Esophagus muscularis mucosa (tissue), 4 donors: ENCODE measurements at regions not wholly inside any gene's neighbourhood (a gene's known extent, or its start where the extent isn't known, plus 50 kb on each side); places are given as distances from the start of the nearest gene placed in this dataset.

Experiments
- DNase-seq: peaks from one replicate; pipeline ENCODE4 v3.0.0-alpha.2; 2017; ENCODE audit errors: extremely low spot score
- H3K27ac ChIP-seq, 4 donors: fragments of 200-600 bp; sonication (generic); replicated peaks in 1 of 4; 1 replicate in 3 of 4; 2 replicates in 1 of 4; pipeline ENCODE4 v1.5.1; 2016 to 2019; ENCODE audit warnings: mild to moderate bottlenecking in 1 of 4
- H3K27me3 ChIP-seq, 4 donors: fragments of 200-600 bp; sonication (generic); one replicate each; pipeline versions ENCODE4 v1.5.1 to v1.6.0; 2016 to 2019
- H3K36me3 ChIP-seq, 4 donors: fragments of 200-600 bp; sonication (generic); one replicate each; pipeline ENCODE4 v1.5.1; 2016 to 2019
- H3K4me1 ChIP-seq, 4 donors: fragments of 200-600 bp; sonication (generic); one replicate each; pipeline ENCODE4 v1.5.1; 2016 to 2019
- H3K4me3 ChIP-seq, 4 donors: fragments of 200-600 bp; sonication (generic); 1 replicate in 2 of 4; 2 replicates in 2 of 4; pipeline ENCODE4 v1.5.1; 2016 to 2019; ENCODE audit warnings: mild to moderate bottlenecking in 4 of 4, moderate library complexity in 1 of 4
- H3K9me3 ChIP-seq, 4 donors: fragments of 200-600 bp; sonication (generic); 1 replicate in 3 of 4; 2 replicates in 1 of 4; pipeline ENCODE4 v1.5.1; 2016 to 2019
- CTCF ChIP-seq, 3 experiments: fragments of 200-600 bp in 2 of 3; fragments of 450-650 bp in 1 of 3; sonication (generic) in 2 of 3; IDR thresholded peaks; one replicate each; pipeline ENCODE4 v1.5.1; 2017 to 2019; ENCODE audit warnings: antibody characterized with exemption in 3 of 3, mild to moderate bottlenecking in 2 of 3, moderate library complexity in 1 of 3
- EP300 ChIP-seq: sonication (generic); formaldehyde crosslinking; IDR thresholded peaks from one replicate; pipeline ENCODE4 v1.6.1; 2017; ENCODE audit warnings: antibody characterized with exemption
- POLR2A ChIP-seq: fragments of 450-650 bp; IDR thresholded peaks from one replicate; pipeline ENCODE4 v1.6.1; 2017; ENCODE audit warnings: antibody characterized with exemption, moderate library complexity, mild to moderate bottlenecking, low read depth
- POLR2AphosphoS5 ChIP-seq, 2 donors: sonication (generic); formaldehyde crosslinking; IDR thresholded peaks; one replicate each; pipeline ENCODE4 v1.6.1; 2017; ENCODE audit warnings: antibody characterized with exemption in 2 of 2
- WGBS: methylation state at CpG from one replicate; pipeline ENCODE4 v1.1.5; 2018; 5-methylcytosine and 5-hydroxymethylcytosine counted together
- intact Hi-C: fragments of 100-400 bp; cut with DNase I; formaldehyde crosslinking; loops from one replicate; pipeline ENCODE4 v1.15.1; 2023

DNA sequence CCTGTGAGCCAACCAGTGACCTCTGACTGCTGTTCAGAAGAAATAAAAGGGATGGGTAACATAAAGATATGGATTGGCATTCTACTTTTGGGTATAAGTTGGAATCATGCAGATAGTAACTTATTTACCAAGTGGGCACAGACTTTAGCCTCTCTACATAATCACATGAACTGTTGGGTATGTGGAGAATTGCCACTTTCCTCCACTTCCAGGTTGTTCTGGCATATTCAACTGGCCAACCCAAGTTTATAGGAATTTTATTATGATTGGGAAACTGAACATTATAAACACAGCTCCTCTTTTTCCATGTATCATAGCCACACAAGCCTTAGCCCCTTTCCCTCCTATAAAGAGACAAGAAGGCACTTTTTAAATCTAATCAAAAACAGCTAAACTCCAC is 179.3 kb downstream of the RNF152 start:
- H3K27ac ChIP-seq, result no peak overlapping the region
- TF ChIP-seq POLR2A (no peak), EP300 (no peak), CTCF (IDR thresholded peaks at IDR 0.05) (no peak), POLR2AphosphoS5 (IDR thresholded peaks at IDR 0.05) (no peak)
- H3K27me3 ChIP-seq, result no peaks in the 10 kb centered on the region
- DNase-seq, result no peak
- intact Hi-C loops, result no loop called here
- no peaks in the 10 kb centered on the region for H3K36me3 ChIP-seq
- no peak overlapping the region for H3K4me3 ChIP-seq
- H3K9me3 ChIP-seq, result no peaks in the 10 kb centered on the region
- no peaks in the 10 kb centered on the region for H3K4me1 ChIP-seq

GRCh38 chr18:61710082-61710620 is 182.7 kb downstream of the RNF152 start:
- no peak for TF ChIP-seq EP300
- no peak for TF ChIP-seq POLR2A
- no peak for TF ChIP-seq CTCF (IDR thresholded peaks at IDR 0.05)
- TF ChIP-seq POLR2AphosphoS5 (IDR thresholded peaks at IDR 0.05), result no peak
- Histone ChIP-seq H3K4me3 (no peak overlapping the region), H3K4me1 (no peaks in the 10 kb centered on the region), H3K36me3 (no peaks in the 10 kb centered on the region), H3K9me3 (no peaks in the 10 kb centered on the region), H3K27ac (no peak overlapping the region), H3K27me3 (no peaks in the 10 kb centered on the region)
- WGBS, result 85% methylated on average over 1 of the region's 1 CpG
- no peak for DNase-seq
- intact Hi-C loops, result no loop called here

DNA sequence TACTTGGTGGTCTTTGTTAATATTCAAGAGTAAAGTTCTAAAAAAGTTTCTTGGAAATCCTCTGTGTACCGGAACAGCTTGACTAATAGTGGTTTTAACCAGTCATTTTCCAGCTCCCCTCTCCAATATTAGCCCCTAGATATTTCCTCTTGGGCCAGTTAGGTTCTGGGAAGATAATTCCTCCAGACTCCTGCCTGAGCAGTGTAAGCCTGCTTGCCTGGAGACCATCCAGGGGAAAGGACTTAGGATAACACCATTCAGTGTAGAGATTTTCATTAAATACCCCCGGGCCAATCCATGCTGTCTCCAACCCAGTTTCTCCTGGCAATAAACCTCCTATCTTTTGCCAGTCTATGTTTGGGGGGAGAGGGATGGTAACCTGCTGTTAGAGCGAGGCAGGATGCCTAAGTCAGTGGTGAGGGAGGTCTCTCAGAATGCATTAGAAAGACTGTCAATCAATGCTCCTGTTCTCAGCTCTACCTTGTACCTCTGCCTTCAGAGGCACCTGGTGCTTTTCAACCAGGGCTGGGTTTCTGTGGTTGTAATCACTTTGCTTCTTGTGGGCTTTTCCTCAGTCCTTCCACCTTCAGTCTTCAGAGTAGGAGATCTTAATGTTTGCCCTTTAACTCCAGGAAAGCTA is 186.4 kb downstream of the RNF152 start:
- WGBS, result 79% methylated on average over 2 of the region's 3 CpGs
- intact Hi-C loops, result no loop called here
- Histone ChIP-seq H3K4me3 (no peak overlapping the region), H3K36me3 (no peaks in the 10 kb centered on the region), H3K27me3 (no peaks in the 10 kb centered on the region), H3K27ac (no peak overlapping the region), H3K9me3 (peaks cover 0 to 4% (median 0%) of the 10 kb centered on the region in 4 donors), H3K4me1 (no peaks in the 10 kb centered on the region)
- no peak for DNase-seq
- TF ChIP-seq CTCF (IDR thresholded peaks at IDR 0.05), result no peak
- TF ChIP-seq POLR2A, result no peak
- TF ChIP-seq POLR2AphosphoS5 (IDR thresholded peaks at IDR 0.05), result no peak
- TF ChIP-seq EP300, result no peak

- H3K4me1 ChIP-seq, result no peaks in the 10 kb centered on the region
- intact Hi-C loops, result no loop called here
- no peak for DNase-seq
- peaks cover 0 to 4% (median 0%) of the 10 kb centered on the region in 4 donors for H3K9me3 ChIP-seq
- H3K4me3 ChIP-seq, result no peak overlapping the region
- no peaks in the 10 kb centered on the region for H3K27me3 ChIP-seq
- no peak overlapping the region for H3K27ac ChIP-seq
- TF ChIP-seq POLR2AphosphoS5 (IDR thresholded peaks at IDR 0.05) (no peak), CTCF (IDR thresholded peaks at IDR 0.05) (no peak), EP300 (no peak), POLR2A (no peak)
- H3K36me3 ChIP-seq, result no peaks in the 10 kb centered on the region
These were observed 189.3 kb downstream of the RNF152 start for GRCh38 chr18:61703508-61703907.

- peaks cover 0 to 4% (median 0%) of the 10 kb centered on the region in 4 donors for H3K9me3 ChIP-seq
- H3K4me3 ChIP-seq, result no peak overlapping the region
- WGBS, result 85% methylated on average over 3 of the region's 3 CpGs
- no peak overlapping the region for H3K27ac ChIP-seq
- no peaks in the 10 kb centered on the region for H3K36me3 ChIP-seq
- TF ChIP-seq POLR2AphosphoS5 (IDR thresholded peaks at IDR 0.05) (no peak), POLR2A (no peak), CTCF (IDR thresholded peaks at IDR 0.05) (no peak), EP300 (no peak)
- intact Hi-C loops, result no loop called here
- H3K4me1 ChIP-seq, result no peaks in the 10 kb centered on the region
- H3K27me3 ChIP-seq, result no peaks in the 10 kb centered on the region
- DNase-seq, result no peak
These were observed 190.8 kb downstream of the RNF152 start for GRCh38 chr18:61702007-61702406.
